IMR-90 (cell line): ENCODE measurements at regions not wholly inside any gene's neighbourhood (a gene's known extent, or its start where the extent isn't known, plus 50 kb on each side); places are given as distances from the start of the nearest gene placed in this dataset.

Source experiments
- ATAC-seq: fragments of 200-7000 bp; cut with Tn5 transposase; 2 replicates; pipeline ENCODE4 v1.9.1; 2020; ENCODE audit warnings: low read depth, mild to moderate bottlenecking, moderate library complexity
- BruUV-seq: library from RNA; stranded (reverse); fragments of 400-500 nt; replicated peaks from 2 replicates; lab custom pipeline; 2021; lab: Mats Ljungman, UMichigan
- CTCF ChIA-PET: fragments of 300-600 bp; formaldehyde crosslinking; extraction: SDS; loops from one replicate; lab custom pipeline; 2021; ENCODE audit warnings: antibody characterized with exemption; lab: Yijun Ruan, JAX
- POLR2A ChIA-PET: fragments of 300-600 bp; sonication (Branson Sonifier 250); formaldehyde crosslinking; loops from one replicate; lab custom pipeline; 2022; ENCODE audit warnings: antibody characterized with exemption; ENCODE audit not compliant: unreplicated experiment; lab: Charles Lee
- DNase-seq: peaks from one replicate; pipeline ENCODE4 v3.0.0; 2013
- H2AFZ ChIP-seq: replicated peaks from 2 replicates; pipeline ENCODE3; 2013; ENCODE audit warnings: low read length, mild to moderate bottlenecking; ENCODE audit not compliant: poor library complexity
- H2AK5ac ChIP-seq: 2 replicates; pipeline ENCODE4 v1.6.1; 2013; ENCODE audit warnings: low read depth, low read length, inconsistent platforms
- H2AK9ac ChIP-seq: replicated peaks from 2 replicates; pipeline ENCODE3; 2013; ENCODE audit warnings: mild to moderate bottlenecking, low read depth, low read length, moderate library complexity; ENCODE audit not compliant: poor library complexity
- H2BK120ac ChIP-seq: 2 replicates; pipeline ENCODE4 v1.6.1; 2013; ENCODE audit warnings: low read depth, low read length, inconsistent platforms
- H2BK15ac ChIP-seq: 3 replicates; pipeline ENCODE4 v1.6.1; 2013; ENCODE audit warnings: low read depth, low read length, inconsistent platforms
- H2BK20ac ChIP-seq: 2 replicates; pipeline ENCODE4 v1.6.1; 2013; ENCODE audit warnings: low read depth, mild to moderate bottlenecking, inconsistent platforms, low read length, moderate library complexity
- H2BK5ac ChIP-seq: 2 replicates; pipeline ENCODE4 v1.6.1; 2013; ENCODE audit warnings: mild to moderate bottlenecking, low read depth, low read length, inconsistent platforms; ENCODE audit not compliant: poor library complexity, severe bottlenecking
- H3K14ac ChIP-seq: replicated peaks from 2 replicates; pipeline ENCODE4 v1.6.1; 2013; ENCODE audit warnings: low read depth, low read length, inconsistent platforms
- H3K18ac ChIP-seq: 2 replicates; pipeline ENCODE4 v1.6.1; 2013; ENCODE audit warnings: low read depth, low read length, control low read depth
- H3K23ac ChIP-seq: 2 replicates; pipeline ENCODE4 v1.6.1; 2013; ENCODE audit warnings: low read depth, low read length, inconsistent platforms
- H3K27ac ChIP-seq: 2 replicates; pipeline ENCODE4 v1.5.1; 2013; ENCODE audit warnings: mild to moderate bottlenecking, control low read depth, low read length; ENCODE audit not compliant: insufficient read depth
- H3K27me3 ChIP-seq: 2 replicates; pipeline ENCODE4 v1.6.1; 2013; ENCODE audit warnings: low read length; ENCODE audit not compliant: control insufficient read depth, insufficient read depth
- H3K36me3 ChIP-seq: 2 replicates; pipeline ENCODE4 v1.6.1; 2013; ENCODE audit warnings: low read length, mixed read lengths; ENCODE audit not compliant: control insufficient read depth, insufficient read depth
- H3K4ac ChIP-seq: 2 replicates; pipeline ENCODE4 v1.6.1; 2013; ENCODE audit warnings: low read depth, low read length, inconsistent platforms
- H3K4me1 ChIP-seq: 2 replicates; pipeline ENCODE4 v1.6.1; 2013; ENCODE audit warnings: low read length, mixed read lengths; ENCODE audit not compliant: control insufficient read depth, insufficient read depth
- H3K4me2 ChIP-seq: 2 replicates; pipeline ENCODE4 v1.6.1; 2013; ENCODE audit warnings: low read depth, mild to moderate bottlenecking, control low read depth, low read length, moderate library complexity
- H3K4me3 ChIP-seq: 2 replicates; pipeline ENCODE4 v1.5.1; 2013; ENCODE audit warnings: low read depth, mild to moderate bottlenecking, control low read depth, low read length, moderate library complexity; ENCODE audit not compliant: insufficient read depth
- H3K56ac ChIP-seq: 2 replicates; pipeline ENCODE4 v1.6.1; 2013; ENCODE audit warnings: low read length, inconsistent platforms; ENCODE audit not compliant: insufficient read depth; ENCODE audit errors: extremely low read depth
- H3K79me1 ChIP-seq, 2 experiments: 2 replicates each; pipeline ENCODE4 v1.6.1; 2013; ENCODE audit warnings: low read length in 2 of 2, inconsistent platforms in 1 of 2, low read depth in 1 of 2
- H3K9ac ChIP-seq: 2 replicates; pipeline ENCODE4 v1.6.1; 2013; ENCODE audit warnings: low read depth, low read length, control low read depth
- H3K9me1 ChIP-seq: 2 replicates; pipeline ENCODE4 v1.6.1; 2013; ENCODE audit warnings: low read length, inconsistent platforms; ENCODE audit not compliant: insufficient read depth
- H3K9me3 ChIP-seq: 2 replicates; pipeline ENCODE4 v1.6.1; 2013; ENCODE audit warnings: low read length; ENCODE audit not compliant: control insufficient read depth, insufficient read depth
- H4K20me1 ChIP-seq: 2 replicates; pipeline ENCODE4 v1.6.1; 2013; ENCODE audit warnings: low read length, inconsistent platforms; ENCODE audit not compliant: insufficient read depth
- H4K5ac ChIP-seq: 2 replicates; pipeline ENCODE4 v1.6.1; 2013; ENCODE audit warnings: mild to moderate bottlenecking, low read depth, low read length, control low read depth
- H4K8ac ChIP-seq, 2 experiments: 2 replicates each; pipeline ENCODE4 v1.6.1; 2013; ENCODE audit warnings: low read depth in 2 of 2, low read length in 2 of 2, control low read depth in 1 of 2, inconsistent platforms in 1 of 2
- H4K91ac ChIP-seq: 2 replicates; pipeline ENCODE4 v1.6.1; 2013; ENCODE audit warnings: low read depth, low read length, inconsistent platforms; ENCODE audit not compliant: insufficient read depth
- BHLHE40 ChIP-seq: fragments of 150-350 bp; IDR thresholded peaks from 2 replicates; pipeline ENCODE4 v1.6.1; 2016; ENCODE audit warnings: mild to moderate bottlenecking, low read depth, low read length
- CEBPB ChIP-seq: IDR thresholded peaks from 2 replicates; pipeline ENCODE4 v1.6.1; 2012; ENCODE audit warnings: low read depth, low read length, improper control_type of control experiment
- CHD1 ChIP-seq: IDR thresholded peaks from 2 replicates; pipeline ENCODE4 v1.6.1; 2012; ENCODE audit warnings: low read depth, low read length, improper control_type of control experiment
- FOS ChIP-seq: fragments of 150-350 bp; IDR thresholded peaks from 2 replicates; pipeline ENCODE4 v1.6.1; 2016; ENCODE audit warnings: low read depth, low read length
- MAFK ChIP-seq: IDR thresholded peaks from 2 replicates; pipeline ENCODE4 v1.6.1; 2012; ENCODE audit warnings: low read depth, low read length, improper control_type of control experiment
- MAZ ChIP-seq: IDR thresholded peaks from 2 replicates; pipeline ENCODE4 v1.6.1; 2012; ENCODE audit warnings: low read depth, mild to moderate bottlenecking, low read length, improper control_type of control experiment, moderate library complexity, borderline replicate concordance
- MXI1 ChIP-seq: IDR thresholded peaks from 2 replicates; pipeline ENCODE4 v1.6.1; 2012; ENCODE audit warnings: low read depth, mild to moderate bottlenecking, low read length, moderate library complexity, borderline replicate concordance
- NFE2L2 ChIP-seq: fragments of 150-350 bp; IDR thresholded peaks from 2 replicates; pipeline ENCODE4 v1.6.1; 2016; ENCODE audit warnings: low read depth, mild to moderate bottlenecking, low read length
- POLR2A ChIP-seq: IDR thresholded peaks from 2 replicates; pipeline ENCODE4 v1.6.1; 2012; ENCODE audit warnings: mild to moderate bottlenecking, low read depth, low read length
- RAD21 ChIP-seq: IDR thresholded peaks from 2 replicates; pipeline ENCODE4 v1.6.1; 2012; ENCODE audit warnings: low read length, improper control_type of control experiment
- RCOR1 ChIP-seq: IDR thresholded peaks from 2 replicates; pipeline ENCODE4 v1.6.1; 2012; ENCODE audit warnings: mild to moderate bottlenecking, low read length, improper control_type of control experiment; ENCODE audit not compliant: insufficient replicate concordance
- RFX5 ChIP-seq: IDR thresholded peaks from 2 replicates; pipeline ENCODE4 v1.8.0; 2012; ENCODE audit warnings: low read depth, mild to moderate bottlenecking, low read length, moderate library complexity
- SMC3 ChIP-seq: fragments of 150-350 bp; IDR thresholded peaks from 2 replicates; pipeline ENCODE4 v1.6.1; 2016; ENCODE audit warnings: low read depth, mild to moderate bottlenecking, antibody characterized with exemption, low read length, moderate library complexity
- WGBS, 2 experiments: methylation state at CpG; one replicate each; pipeline versions ENCODE4 v1.1.5 to v1.1.7; 2013; ENCODE audit warnings: missing lambda C conversion rate in 2 of 2; ENCODE audit not compliant: insufficient read length in 1 of 2; ENCODE audit errors: extremely low coverage in 2 of 2; 5-methylcytosine and 5-hydroxymethylcytosine counted together
- dilution Hi-C: fragments of 300-500 bp; cut with HindIII; formaldehyde crosslinking; loops from one replicate; pipeline ENCODE4 v1.14.3; 2018; ENCODE audit warnings: low sequenced_read_pairs; ENCODE audit not compliant: unreplicated experiment
- in situ Hi-C: fragments of 300-500 bp; cut with MboI; formaldehyde crosslinking; loops from 3 replicates; pipeline ENCODE4 v1.14.3; 2019; ENCODE audit warnings: low sequenced_read_pairs, inconsistent platforms, mixed read lengths
- intact Hi-C: fragments of 100-400 bp; cut with micrococcal nuclease; formaldehyde crosslinking; loops from 2 replicates; pipeline ENCODE4 v1.10.0; 2022
- TF ChIP-seq, protein P1 (sequence below): conservative IDR thresholded peaks from 2 replicates; pipeline ENCODE4 v1.5.1; 2012; ENCODE audit warnings: mild to moderate bottlenecking, low read depth, low read length, improper control_type of control experiment
- TF ChIP-seq, protein P2 (sequence below): fragments of 150-350 bp; IDR thresholded peaks from 2 replicates; pipeline ENCODE4 v1.6.1; 2016; ENCODE audit warnings: low read depth, mild to moderate bottlenecking, low read length, moderate library complexity, borderline replicate concordance
- TF ChIP-seq, protein P3 (sequence below): fragments of 150-350 bp; IDR thresholded peaks from 2 replicates; pipeline ENCODE4 v1.6.1; 2017; ENCODE audit warnings: mild to moderate bottlenecking, antibody characterized with exemption, low read length, low read depth

- no peak for ATAC-seq
- H4K91ac ChIP-seq: no peak overlapping the region
- CTCF ChIA-PET: no interaction called here
Measured at GRCh38 chr2:215769246-215769645, 244.1 kb downstream of the MREG start.

More at GRCh38 chr2:215769246-215769645, 244.1 kb downstream of the MREG start:
- TF ChIP-seq RCOR1: no peak
- TF ChIP-seq FOS: no peak
- no peak for TF ChIP-seq SMC3
- TF ChIP-seq CEBPB: no peak
- TF ChIP-seq POLR2A: no peak
- no peak for TF ChIP-seq BHLHE40
- no peak for TF ChIP-seq MAFK
- TF ChIP-seq NFE2L2: no peak
- no peak for TF ChIP-seq MAZ
- TF ChIP-seq, protein P1, sequence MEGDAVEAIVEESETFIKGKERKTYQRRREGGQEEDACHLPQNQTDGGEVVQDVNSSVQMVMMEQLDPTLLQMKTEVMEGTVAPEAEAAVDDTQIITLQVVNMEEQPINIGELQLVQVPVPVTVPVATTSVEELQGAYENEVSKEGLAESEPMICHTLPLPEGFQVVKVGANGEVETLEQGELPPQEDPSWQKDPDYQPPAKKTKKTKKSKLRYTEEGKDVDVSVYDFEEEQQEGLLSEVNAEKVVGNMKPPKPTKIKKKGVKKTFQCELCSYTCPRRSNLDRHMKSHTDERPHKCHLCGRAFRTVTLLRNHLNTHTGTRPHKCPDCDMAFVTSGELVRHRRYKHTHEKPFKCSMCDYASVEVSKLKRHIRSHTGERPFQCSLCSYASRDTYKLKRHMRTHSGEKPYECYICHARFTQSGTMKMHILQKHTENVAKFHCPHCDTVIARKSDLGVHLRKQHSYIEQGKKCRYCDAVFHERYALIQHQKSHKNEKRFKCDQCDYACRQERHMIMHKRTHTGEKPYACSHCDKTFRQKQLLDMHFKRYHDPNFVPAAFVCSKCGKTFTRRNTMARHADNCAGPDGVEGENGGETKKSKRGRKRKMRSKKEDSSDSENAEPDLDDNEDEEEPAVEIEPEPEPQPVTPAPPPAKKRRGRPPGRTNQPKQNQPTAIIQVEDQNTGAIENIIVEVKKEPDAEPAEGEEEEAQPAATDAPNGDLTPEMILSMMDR: no peak
- TF ChIP-seq CHD1: no peak
- TF ChIP-seq, protein P2, sequence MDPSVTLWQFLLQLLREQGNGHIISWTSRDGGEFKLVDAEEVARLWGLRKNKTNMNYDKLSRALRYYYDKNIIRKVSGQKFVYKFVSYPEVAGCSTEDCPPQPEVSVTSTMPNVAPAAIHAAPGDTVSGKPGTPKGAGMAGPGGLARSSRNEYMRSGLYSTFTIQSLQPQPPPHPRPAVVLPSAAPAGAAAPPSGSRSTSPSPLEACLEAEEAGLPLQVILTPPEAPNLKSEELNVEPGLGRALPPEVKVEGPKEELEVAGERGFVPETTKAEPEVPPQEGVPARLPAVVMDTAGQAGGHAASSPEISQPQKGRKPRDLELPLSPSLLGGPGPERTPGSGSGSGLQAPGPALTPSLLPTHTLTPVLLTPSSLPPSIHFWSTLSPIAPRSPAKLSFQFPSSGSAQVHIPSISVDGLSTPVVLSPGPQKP: no peak
- no peak for TF ChIP-seq MXI1
- TF ChIP-seq RAD21: no peak
- TF ChIP-seq, protein P3, sequence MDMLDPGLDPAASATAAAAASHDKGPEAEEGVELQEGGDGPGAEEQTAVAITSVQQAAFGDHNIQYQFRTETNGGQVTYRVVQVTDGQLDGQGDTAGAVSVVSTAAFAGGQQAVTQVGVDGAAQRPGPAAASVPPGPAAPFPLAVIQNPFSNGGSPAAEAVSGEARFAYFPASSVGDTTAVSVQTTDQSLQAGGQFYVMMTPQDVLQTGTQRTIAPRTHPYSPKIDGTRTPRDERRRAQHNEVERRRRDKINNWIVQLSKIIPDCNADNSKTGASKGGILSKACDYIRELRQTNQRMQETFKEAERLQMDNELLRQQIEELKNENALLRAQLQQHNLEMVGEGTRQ: no peak
- no peak for TF ChIP-seq RFX5
- BruUV-seq: no TSS peak
- peaks cover 6% of the 10 kb centered on the region; the same call in 1 of the 2 replicates for H3K9me1 ChIP-seq
- no peaks in the 10 kb centered on the region for H3K36me3 ChIP-seq
- H4K8ac ChIP-seq: no peak overlapping the region
- H3K4me3 ChIP-seq: no peak overlapping the region
- no peaks in the 10 kb centered on the region for H3K27me3 ChIP-seq
- H3K4ac ChIP-seq: no peak overlapping the region
- H3K9ac ChIP-seq: no peak overlapping the region
- dilution Hi-C loops: no loop called here
- H3K14ac ChIP-seq: no peak overlapping the region
- no peak overlapping the region for H3K27ac ChIP-seq
- H2BK15ac ChIP-seq: no peak overlapping the region
- no peak overlapping the region for H3K23ac ChIP-seq
- intact Hi-C loops: no loop called here
- in situ Hi-C loops: no loop called here
- H3K56ac ChIP-seq: no peak overlapping the region
- no peak overlapping the region for H4K5ac ChIP-seq
- no peak overlapping the region for H2AK9ac ChIP-seq
- WGBS, 2 experiments: no CpG with 5 or more reads among the region's 2 CpGs
- POLR2A ChIA-PET: no interaction called here
- H2BK120ac ChIP-seq: no peak overlapping the region
- no peak overlapping the region for H2BK20ac ChIP-seq
- no peak overlapping the region for H3K4me2 ChIP-seq
- H3K4me1 ChIP-seq: peaks cover 18% of the 10 kb centered on the region
- peaks cover 4% of the 10 kb centered on the region for H3K9me3 ChIP-seq
- no peaks in the 10 kb centered on the region for H3K79me1 ChIP-seq
- no peak overlapping the region for H3K18ac ChIP-seq
- no peak overlapping the region for H2BK5ac ChIP-seq
- H2AFZ ChIP-seq: no peak overlapping the region
- no peaks in the 10 kb centered on the region for H4K20me1 ChIP-seq
- no peak for DNase-seq
- no peak overlapping the region for H2AK5ac ChIP-seq
